Mesendoderm (in vitro differentiated cells): ENCODE measurements at regions not wholly inside any gene's neighbourhood (a gene's known extent, or its start where the extent isn't known, plus 50 kb on each side); places are given as distances from the start of the nearest gene placed in this dataset.

Source experiments
- DNase-seq: peaks from one replicate; pipeline ENCODE4 v3.0.0; 2013
- H2AK5ac ChIP-seq: 2 replicates; pipeline ENCODE4 v1.6.1; 2013; ENCODE audit warnings: low read length, inconsistent platforms
- H2BK120ac ChIP-seq: 2 replicates; pipeline ENCODE4 v1.6.1; 2013; ENCODE audit warnings: low read depth, mild to moderate bottlenecking, low read length, moderate library complexity, mixed read lengths
- H2BK15ac ChIP-seq: replicated peaks from 2 replicates; pipeline ENCODE4 v1.6.1; 2013; ENCODE audit warnings: low read depth, mild to moderate bottlenecking, moderate library complexity
- H2BK5ac ChIP-seq: 2 replicates; pipeline ENCODE4 v1.6.1; 2013; ENCODE audit warnings: low read length, inconsistent platforms
- H3K18ac ChIP-seq: 2 replicates; pipeline ENCODE4 v1.6.1; 2013; ENCODE audit warnings: mild to moderate bottlenecking, low read length, mixed read lengths
- H3K23ac ChIP-seq: one replicate; pipeline ENCODE4 v1.6.1; 2013; ENCODE audit warnings: low read length
- H3K27ac ChIP-seq: 2 replicates; pipeline ENCODE4 v1.5.1; 2013; ENCODE audit warnings: low read depth, mild to moderate bottlenecking, inconsistent platforms, low read length, moderate library complexity
- H3K27me3 ChIP-seq: 2 replicates; pipeline ENCODE4 v1.6.1; 2013; ENCODE audit warnings: low read length, control low read depth, mild to moderate bottlenecking, inconsistent platforms; ENCODE audit not compliant: insufficient read depth, poor library complexity
- H3K36me3 ChIP-seq: 2 replicates; pipeline ENCODE4 v1.6.1; 2013; ENCODE audit warnings: low read length, inconsistent platforms; ENCODE audit not compliant: control insufficient read depth, insufficient read depth
- H3K4ac ChIP-seq: one replicate; pipeline ENCODE4 v1.6.1; 2013; ENCODE audit warnings: low read depth, mild to moderate bottlenecking, low read length, moderate library complexity
- H3K4me1 ChIP-seq: 2 replicates; pipeline ENCODE4 v1.6.1; 2013; ENCODE audit warnings: low read depth, low read length, inconsistent platforms; ENCODE audit not compliant: control insufficient read depth
- H3K4me2 ChIP-seq: 2 replicates; pipeline ENCODE4 v1.6.1; 2013; ENCODE audit warnings: low read length
- H3K4me3 ChIP-seq: 2 replicates; pipeline ENCODE4 v1.5.1; 2013; ENCODE audit warnings: mild to moderate bottlenecking, low read length
- H3K56ac ChIP-seq: one replicate; pipeline ENCODE4 v1.6.1; 2013; ENCODE audit warnings: low read length
- H3K79me1 ChIP-seq: 2 replicates; pipeline ENCODE4 v1.6.1; 2013; ENCODE audit warnings: low read length, inconsistent platforms
- H3K79me2 ChIP-seq: 2 replicates; pipeline ENCODE4 v1.6.1; 2013; ENCODE audit warnings: mild to moderate bottlenecking, low read length; ENCODE audit not compliant: control insufficient read depth, insufficient read depth
- H3K9ac ChIP-seq: 2 replicates; pipeline ENCODE4 v1.6.1; 2013; ENCODE audit warnings: low read length, inconsistent platforms
- H4K5ac ChIP-seq: one replicate; pipeline ENCODE4 v1.6.1; 2013; ENCODE audit warnings: low read length
- H4K8ac ChIP-seq: one replicate; pipeline ENCODE4 v1.6.1; 2013; ENCODE audit warnings: low read depth, mild to moderate bottlenecking, control low read depth, low read length, moderate library complexity
- WGBS: extraction: QIAGEN DNeasy Blood & Tissue Kit; methylation state at CpG from one replicate; pipeline ENCODE4 v1.1.7; 2013; ENCODE audit warnings: low lambda C conversion rate, missing lambda C conversion rate; ENCODE audit not compliant: insufficient coverage; ENCODE audit errors: extremely low coverage; 5-methylcytosine and 5-hydroxymethylcytosine counted together

GRCh38 chr16:51886456-51886855, 660.5 kb downstream of the TOX3 start:
- Histone ChIP-seq H3K4ac (no peak overlapping the region), H3K56ac (no peak overlapping the region), H4K8ac (no peak overlapping the region), H3K36me3 (no peaks in the 10 kb centered on the region), H3K4me1 (no peaks in the 10 kb centered on the region), H3K27ac (no peak overlapping the region), H3K18ac (no peak overlapping the region), H3K4me3 (no peak overlapping the region), H2BK15ac (no peak overlapping the region), H3K9ac (no peak overlapping the region), H3K79me1 (no peaks in the 10 kb centered on the region), H3K27me3 (no peaks in the 10 kb centered on the region), H4K5ac (no peak overlapping the region), H2BK5ac (no peak overlapping the region), H3K4me2 (no peak overlapping the region), H3K79me2 (no peaks in the 10 kb centered on the region), H3K23ac (no peak overlapping the region), H2AK5ac (no peak overlapping the region), H2BK120ac (no peak overlapping the region)
- WGBS: no CpG with 5 or more reads among the region's 2 CpGs
- no peak for DNase-seq

- Histone ChIP-seq H3K27ac (no peak overlapping the region), H4K8ac (no peak overlapping the region), H2BK5ac (no peak overlapping the region), H3K79me2 (no peaks in the 10 kb centered on the region), H3K4ac (no peak overlapping the region), H2BK120ac (no peak overlapping the region), H3K79me1 (no peaks in the 10 kb centered on the region), H3K56ac (no peak overlapping the region), H3K4me1 (no peaks in the 10 kb centered on the region), H2AK5ac (no peak overlapping the region), H3K23ac (no peak overlapping the region), H3K4me3 (no peak overlapping the region), H3K18ac (no peak overlapping the region), H3K27me3 (no peaks in the 10 kb centered on the region), H4K5ac (no peak overlapping the region), H3K4me2 (no peak overlapping the region), H2BK15ac (no peak overlapping the region), H3K9ac (no peak overlapping the region), H3K36me3 (no peaks in the 10 kb centered on the region)
- WGBS: no CpG with 5 or more reads among the region's 2 CpGs
- no peak for DNase-seq
Measured at GRCh38 chr16:51884773-51885172, 662.2 kb downstream of the TOX3 start.

GRCh38 chr16:51881731-51882130, 665.2 kb downstream of the TOX3 start:
- Histone ChIP-seq H3K36me3 (no peaks in the 10 kb centered on the region), H2BK15ac (no peak overlapping the region), H3K27ac (no peak overlapping the region), H3K9ac (no peak overlapping the region), H4K5ac (no peak overlapping the region), H3K79me2 (no peaks in the 10 kb centered on the region), H4K8ac (no peak overlapping the region), H3K4ac (no peak overlapping the region), H3K79me1 (no peaks in the 10 kb centered on the region), H3K23ac (no peak overlapping the region), H3K18ac (no peak overlapping the region), H3K4me3 (no peak overlapping the region), H2BK120ac (no peak overlapping the region), H3K4me2 (no peak overlapping the region), H3K4me1 (no peaks in the 10 kb centered on the region), H3K56ac (no peak overlapping the region), H2BK5ac (no peak overlapping the region), H2AK5ac (no peak overlapping the region), H3K27me3 (no peaks in the 10 kb centered on the region)
- DNase-seq: no peak
- WGBS: no CpG with 5 or more reads among the region's 3 CpGs

GRCh38 chr16:51880776-51881175, 666.2 kb downstream of the TOX3 start:
- Histone ChIP-seq H2BK15ac (no peak overlapping the region), H3K36me3 (no peaks in the 10 kb centered on the region), H3K4ac (no peak overlapping the region), H4K5ac (no peak overlapping the region), H3K4me2 (no peak overlapping the region), H3K27ac (no peak overlapping the region), H3K9ac (no peak overlapping the region), H3K56ac (no peak overlapping the region), H3K4me1 (no peaks in the 10 kb centered on the region), H3K23ac (no peak overlapping the region), H2BK120ac (no peak overlapping the region), H3K79me1 (no peaks in the 10 kb centered on the region), H2AK5ac (no peak overlapping the region), H2BK5ac (no peak overlapping the region), H3K18ac (no peak overlapping the region), H3K4me3 (no peak overlapping the region), H3K79me2 (no peaks in the 10 kb centered on the region), H4K8ac (no peak overlapping the region), H3K27me3 (no peaks in the 10 kb centered on the region)
- no CpG with 5 or more reads among the region's 4 CpGs for WGBS
- no peak for DNase-seq

- H3K4me3 ChIP-seq: no peak overlapping the region
- no peak overlapping the region for H4K8ac ChIP-seq
- H2AK5ac ChIP-seq: no peak overlapping the region
- no peaks in the 10 kb centered on the region for H3K36me3 ChIP-seq
- no peaks in the 10 kb centered on the region for H3K79me1 ChIP-seq
- no peak overlapping the region for H3K56ac ChIP-seq
- no peak overlapping the region for H2BK5ac ChIP-seq
- H3K18ac ChIP-seq: no peak overlapping the region
- no CpG with 5 or more reads among the region's 5 CpGs for WGBS
- H3K23ac ChIP-seq: no peak overlapping the region
- no peak overlapping the region for H4K5ac ChIP-seq
- no peaks in the 10 kb centered on the region for H3K27me3 ChIP-seq
- H3K4ac ChIP-seq: no peak overlapping the region
- no peak for DNase-seq
- H3K27ac ChIP-seq: no peak overlapping the region
- no peaks in the 10 kb centered on the region for H3K79me2 ChIP-seq
- H3K4me2 ChIP-seq: no peak overlapping the region
- no peak overlapping the region for H2BK120ac ChIP-seq
- no peak overlapping the region for H3K9ac ChIP-seq
- H2BK15ac ChIP-seq: no peak overlapping the region
- H3K4me1 ChIP-seq: no peaks in the 10 kb centered on the region
Measured at GRCh38 chr16:51877686-51878085, 669.3 kb downstream of the TOX3 start.

GRCh38 chr16:51876934-51877333, 670.0 kb downstream of the TOX3 start:
- H3K79me1 ChIP-seq: no peaks in the 10 kb centered on the region
- no peaks in the 10 kb centered on the region for H3K79me2 ChIP-seq
- no peaks in the 10 kb centered on the region for H3K27me3 ChIP-seq
- no peak overlapping the region for H3K9ac ChIP-seq
- H2BK5ac ChIP-seq: no peak overlapping the region
- no peak overlapping the region for H4K5ac ChIP-seq
- H3K4me3 ChIP-seq: no peak overlapping the region
- no peak overlapping the region for H3K27ac ChIP-seq
- no peak overlapping the region for H3K56ac ChIP-seq
- H4K8ac ChIP-seq: no peak overlapping the region
- DNase-seq: no peak
- no peaks in the 10 kb centered on the region for H3K36me3 ChIP-seq
- no peak overlapping the region for H3K4ac ChIP-seq
- no peak overlapping the region for H2BK120ac ChIP-seq
- WGBS: no CpG with 5 or more reads among the region's 3 CpGs
- no peak overlapping the region for H2BK15ac ChIP-seq
- no peak overlapping the region for H3K4me2 ChIP-seq
- no peak overlapping the region for H2AK5ac ChIP-seq
- H3K23ac ChIP-seq: no peak overlapping the region
- H3K4me1 ChIP-seq: no peaks in the 10 kb centered on the region
- H3K18ac ChIP-seq: no peak overlapping the region
